HG02642 (cell line): ENCODE measurements at regions not wholly inside any gene's neighbourhood (a gene's known extent, or its start where the extent isn't known, plus 50 kb on each side); places are given as distances from the start of the nearest gene placed in this dataset.

Experiments
- ATAC-seq: cut with Tn5 transposase; IDR thresholded peaks from one replicate; pipeline ENCODE4 v1.9.1; 2021; ENCODE audit warnings: mild to moderate bottlenecking; ENCODE audit not compliant: unreplicated experiment, poor library complexity

GRCh38 chr10:63727636-63728035 lies 206.4 kb downstream of the REEP3 start:
- no peak for ATAC-seq

DNA sequence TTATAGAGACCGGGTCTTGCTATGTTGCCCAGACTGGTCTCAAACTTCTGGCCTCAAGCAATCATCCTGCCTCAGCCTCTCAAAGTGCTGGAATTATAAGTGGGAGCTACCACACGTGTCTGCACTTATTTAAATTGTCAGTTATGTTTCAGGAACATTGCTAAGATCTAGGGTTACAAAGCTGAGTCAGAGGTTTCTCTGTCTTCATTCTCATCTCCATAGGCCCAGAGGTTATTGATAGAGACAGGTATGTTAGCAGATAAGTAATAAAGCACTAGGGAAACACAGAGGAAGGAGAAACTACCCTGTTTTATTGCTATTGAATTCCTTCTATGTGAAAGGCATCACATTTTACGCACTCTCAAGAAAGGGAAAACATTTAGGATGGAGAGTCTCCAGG lies 214.1 kb downstream of the REEP3 start:
- ATAC-seq = no peak

- ATAC-seq = no peak
Observed at GRCh38 chr10:63738410-63738809, 217.2 kb downstream of the REEP3 start.

- ATAC-seq = no peak
Observed at GRCh38 chr10:63744060-63744941, 223.1 kb downstream of the REEP3 start.

DNA sequence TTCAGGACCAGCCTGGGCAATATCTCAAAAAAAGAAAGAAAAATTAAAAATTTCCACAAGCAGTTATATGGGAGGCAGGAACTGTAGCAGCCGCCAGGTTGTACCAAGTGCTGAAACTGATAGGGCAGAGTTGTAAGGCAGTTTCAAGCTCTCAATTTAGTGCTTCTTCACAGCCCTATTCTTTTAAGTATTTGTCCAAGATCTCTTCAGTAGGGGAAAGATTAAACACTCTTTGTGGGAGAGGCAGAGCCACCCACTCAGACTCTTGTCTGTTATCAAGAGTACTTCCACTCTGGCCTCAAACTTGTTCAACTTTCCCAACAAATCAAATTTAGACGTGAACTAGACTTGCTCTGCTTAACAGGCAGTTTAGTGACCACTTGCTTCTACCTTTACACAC lies 228.7 kb downstream of the REEP3 start:
- no peak for ATAC-seq

DNA sequence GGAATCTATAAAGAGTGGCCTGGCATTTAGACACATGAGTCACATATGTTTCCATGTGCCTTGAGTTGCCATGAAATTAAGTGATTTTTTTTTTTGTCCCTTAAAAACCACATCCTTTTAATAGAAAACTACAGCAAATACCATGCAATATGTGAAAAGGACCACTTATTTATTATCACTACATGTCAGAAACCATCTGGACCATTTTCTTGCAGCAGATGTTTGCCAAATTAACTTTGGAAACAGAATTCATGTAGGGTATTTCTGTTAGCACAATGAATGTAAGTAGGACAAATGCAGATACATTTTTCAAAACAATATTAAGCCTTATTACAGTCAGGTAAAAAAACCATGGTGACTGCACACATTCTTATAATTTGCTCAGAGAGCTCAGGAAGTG lies 230.6 kb downstream of the REEP3 start:
- no peak for ATAC-seq

DNA sequence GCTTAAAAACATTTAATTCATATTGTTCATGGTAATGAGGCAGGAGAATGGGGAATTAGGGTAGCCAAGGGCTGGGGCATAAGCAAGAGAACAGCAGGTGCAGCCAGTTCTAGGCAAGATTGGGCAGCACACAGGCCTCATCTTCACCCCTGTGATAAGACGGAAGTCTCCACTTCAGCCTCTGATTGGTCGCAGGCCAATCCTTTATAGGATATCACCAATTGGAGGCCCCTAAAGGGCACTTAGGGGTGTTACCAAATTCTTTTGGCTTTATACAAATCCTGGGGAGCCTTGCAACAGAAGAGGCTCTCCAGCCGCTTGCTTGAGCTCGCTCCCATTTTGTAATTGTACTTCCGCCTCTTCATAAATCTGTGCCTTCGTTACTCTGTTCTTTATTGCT lies 231.1 kb downstream of the REEP3 start:
- ATAC-seq = no peak

GRCh38 chr10:63753808-63754207 lies 232.6 kb downstream of the REEP3 start:
- ATAC-seq = no peak

DNA sequence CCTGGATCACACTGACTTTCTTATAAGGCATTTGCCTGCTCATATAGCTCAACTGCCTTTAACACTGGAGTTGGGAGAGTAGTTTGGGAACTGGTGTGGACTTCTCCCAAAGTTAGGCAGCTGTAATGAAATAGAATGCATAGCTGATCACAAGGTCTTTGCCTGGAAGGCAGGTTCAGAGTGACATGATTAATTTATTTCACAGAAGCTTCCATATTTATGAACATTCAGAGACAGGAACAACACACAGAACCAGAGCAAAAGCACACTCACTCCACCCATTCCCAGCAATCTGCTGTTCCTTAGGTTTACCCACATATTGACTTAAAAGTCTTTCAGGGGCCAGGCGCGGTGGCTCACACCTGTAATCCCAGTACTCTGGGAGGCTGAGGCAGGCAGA lies 234.2 kb downstream of the REEP3 start:
- no peak for ATAC-seq

- no peak for ATAC-seq
Observed at GRCh38 chr10:63757067-63757466, 235.9 kb downstream of the REEP3 start.

DNA sequence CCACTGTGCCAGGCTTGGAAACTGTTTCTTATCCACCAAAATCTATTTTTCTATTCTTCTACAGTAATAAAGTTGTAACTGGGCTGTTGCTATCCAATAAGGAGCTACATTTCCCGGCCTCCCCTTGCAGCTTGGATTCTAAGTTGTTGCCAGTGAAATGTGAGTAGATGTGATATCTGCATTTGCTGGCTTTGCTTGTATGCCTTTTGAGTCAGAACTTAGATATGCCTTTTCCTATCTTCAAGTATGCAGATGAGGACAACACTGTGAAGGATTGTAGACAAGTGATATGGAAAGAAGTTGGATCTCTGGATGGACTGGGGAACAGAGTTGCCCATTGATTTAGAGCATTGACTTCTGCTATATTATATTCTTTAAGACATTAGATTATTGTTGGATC lies 236.9 kb downstream of the REEP3 start:
- no peak for ATAC-seq

DNA sequence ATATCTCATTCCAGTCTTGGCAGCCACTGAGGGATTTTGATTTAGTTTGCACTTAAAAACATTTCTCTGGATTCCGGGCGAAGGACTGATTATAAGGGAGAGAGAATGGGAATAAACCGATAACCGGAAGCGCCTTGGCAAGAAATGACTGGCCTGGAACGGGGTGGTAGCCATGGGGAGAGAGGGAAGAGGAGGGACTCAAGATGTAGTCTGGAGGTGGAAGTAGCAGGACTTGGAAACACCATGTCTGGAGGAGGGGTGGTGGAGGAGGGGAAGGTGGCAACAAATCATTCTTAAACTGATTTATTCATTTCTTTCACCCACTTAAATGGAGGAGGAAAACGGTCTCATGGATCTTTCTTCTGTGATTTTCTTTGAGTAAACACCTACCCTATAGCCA lies 238.1 kb downstream of the REEP3 start:
- ATAC-seq = no peak

DNA sequence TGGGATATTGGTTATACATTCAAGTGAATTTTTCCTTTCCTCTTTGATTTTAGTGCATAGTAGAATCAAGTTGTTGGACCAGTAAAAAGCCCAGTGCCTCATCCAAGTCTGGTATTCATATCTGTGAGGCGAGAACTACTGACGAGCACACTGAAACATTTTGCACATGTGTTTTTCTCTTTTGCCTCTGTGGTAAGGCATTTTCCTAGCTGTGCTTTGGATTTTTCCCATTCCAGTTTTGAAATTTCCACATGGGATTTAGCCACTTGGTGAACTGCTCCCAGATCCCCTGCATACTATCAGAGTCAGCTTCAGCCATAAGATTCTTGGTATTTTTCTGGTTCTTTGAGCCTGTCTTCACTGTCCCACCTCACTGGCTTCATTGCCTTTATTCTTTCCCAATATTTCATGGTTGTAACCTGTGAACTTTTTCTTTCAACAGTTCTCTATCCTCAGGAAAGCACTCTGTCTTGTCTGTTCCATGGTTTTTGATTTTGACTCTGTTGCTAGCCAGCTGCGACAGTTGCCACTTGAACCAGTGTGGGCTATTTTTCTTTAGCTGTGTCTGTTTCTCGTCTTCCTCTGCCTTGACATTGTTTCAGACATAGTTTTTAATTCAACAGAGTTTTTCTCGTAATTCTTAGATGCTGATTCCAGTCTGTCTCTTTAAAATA lies 239.0 kb downstream of the REEP3 start:
- no peak for ATAC-seq

GRCh38 chr10:63760708-63761047 lies 239.5 kb downstream of the REEP3 start:
- ATAC-seq = no peak

- ATAC-seq = no peak
Observed at GRCh38 chr10:63761243-63761642, 240.0 kb downstream of the REEP3 start.

DNA sequence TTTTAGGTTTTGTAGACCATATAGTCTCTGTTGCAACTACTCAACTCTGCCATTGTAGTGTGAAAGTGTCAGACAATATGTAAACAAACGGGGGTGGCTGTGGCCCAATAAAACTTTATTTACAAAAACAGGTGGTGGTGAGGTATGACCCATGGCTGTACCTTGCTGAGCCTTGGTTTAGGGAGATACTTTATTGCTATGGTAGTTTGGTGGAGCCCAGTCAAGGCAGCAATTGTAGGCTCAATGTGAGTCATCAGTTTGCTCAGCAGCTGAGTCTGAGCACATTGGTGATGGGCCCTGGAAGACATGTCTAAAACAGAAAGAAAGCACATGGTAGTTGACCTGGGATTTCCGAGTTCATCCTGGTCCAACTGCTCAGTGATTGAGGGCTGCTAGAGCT lies 242.5 kb downstream of the REEP3 start:
- no peak for ATAC-seq

DNA sequence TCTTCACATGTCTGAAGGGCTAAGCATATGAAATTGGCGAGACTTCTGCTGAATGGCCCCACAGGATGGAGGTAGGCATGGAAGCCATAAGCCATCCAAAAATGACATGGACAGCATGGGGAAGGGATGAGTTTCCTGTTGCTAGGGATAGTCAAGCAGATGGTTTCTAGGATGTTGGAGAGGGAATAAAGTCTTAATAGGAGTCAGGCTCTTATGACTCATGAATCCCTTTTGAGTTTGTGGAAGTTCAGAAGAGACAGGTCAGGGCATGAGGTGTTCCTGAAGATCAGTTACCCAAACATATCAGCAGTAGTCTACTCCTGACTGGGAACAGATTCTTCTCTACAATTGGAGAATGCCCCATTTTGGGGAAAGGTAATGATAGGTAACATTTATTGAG lies 243.9 kb downstream of the REEP3 start:
- ATAC-seq = no peak

GRCh38 chr10:63766745-63767137 lies 245.5 kb downstream of the REEP3 start:
- ATAC-seq = no peak

GRCh38 chr10:63767138-63767801 lies 246.1 kb downstream of the REEP3 start:
- ATAC-seq = no peak

- no peak for ATAC-seq
Observed at GRCh38 chr10:63769367-63769766, 248.2 kb downstream of the REEP3 start.

DNA sequence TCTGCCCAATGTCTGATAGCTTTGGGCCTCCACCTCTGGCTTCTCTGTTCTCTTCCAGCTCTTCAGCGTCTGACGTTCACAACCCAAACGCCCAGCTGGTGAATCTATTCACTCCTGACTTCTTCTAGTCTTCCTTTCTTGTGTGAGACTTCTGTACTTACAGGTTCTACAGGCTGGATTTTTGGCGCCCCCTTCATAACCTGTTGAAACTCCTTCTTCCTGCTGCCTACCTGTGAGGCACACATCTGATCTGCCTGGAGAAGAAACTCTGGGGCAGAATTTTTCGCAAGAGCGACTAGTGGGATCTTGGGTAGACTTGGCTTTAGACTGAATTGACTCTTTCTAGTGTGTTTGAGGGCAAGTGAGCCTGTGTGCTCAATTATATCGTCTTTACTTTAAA lies 249.3 kb downstream of the REEP3 start:
- ATAC-seq = no peak
